Stimulated activated CD4-positive, alpha-beta T cell treated with anti-CD3 and anti-CD28 coated beads, TNF-alpha, amount 100 ng/mL, for 24 hours (primary cell): ENCODE measurements at regions not wholly inside any gene's neighbourhood (a gene's known extent, or its start where the extent isn't known, plus 50 kb on each side); places are given as distances from the start of the nearest gene placed in this dataset.

Source experiments
- DNase-seq, 3 experiments: peaks; one replicate each; pipeline ENCODE4 v3.0.0-alpha.2; 2020; ENCODE audit warnings: low read depth in 3 of 3

DNA sequence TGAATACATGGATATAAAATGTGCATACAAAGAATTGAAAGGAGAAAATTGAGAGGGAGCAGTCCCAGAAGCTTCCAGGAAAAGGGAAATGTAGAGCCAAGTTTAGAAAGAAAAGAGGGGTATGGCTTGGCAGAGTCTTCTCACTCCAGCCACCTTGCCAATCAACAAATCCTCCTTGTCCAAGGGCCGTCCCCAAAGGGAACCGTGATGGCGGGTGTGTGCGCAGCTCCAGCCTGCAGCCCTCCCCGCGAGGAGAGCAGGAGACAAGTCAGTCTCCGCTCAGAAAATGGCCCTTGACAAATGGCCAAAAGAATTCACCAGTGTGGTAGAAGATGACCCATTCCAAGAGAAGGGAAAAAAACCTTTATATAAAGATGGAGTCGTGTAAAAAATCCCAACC is 448.3 kb upstream of the POU3F3 start:
- DNase-seq: no peak

DNA sequence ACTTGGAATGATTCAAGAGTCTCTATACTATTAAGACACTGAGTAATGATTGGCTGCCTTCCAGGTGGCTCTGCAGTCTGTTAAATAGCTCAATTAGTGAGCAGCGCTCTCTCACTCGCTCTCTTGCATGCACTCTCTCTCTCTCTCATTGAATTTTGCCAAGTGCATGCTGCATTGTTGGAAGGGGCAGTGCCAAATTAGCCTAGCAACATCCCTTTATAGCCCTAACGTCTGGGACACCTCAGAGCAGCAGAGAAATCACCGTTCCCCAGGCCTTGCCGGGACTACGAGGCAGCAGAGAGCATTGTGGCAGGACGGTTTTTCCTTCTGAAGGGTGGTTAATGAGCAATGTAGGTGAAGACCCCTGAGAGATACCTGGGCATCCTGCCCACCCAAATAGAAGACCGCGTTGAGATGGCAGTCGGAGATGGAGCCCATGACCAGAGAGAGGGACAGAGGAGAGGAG is 447.6 kb upstream of the POU3F3 start:
- no peak for DNase-seq

DNA sequence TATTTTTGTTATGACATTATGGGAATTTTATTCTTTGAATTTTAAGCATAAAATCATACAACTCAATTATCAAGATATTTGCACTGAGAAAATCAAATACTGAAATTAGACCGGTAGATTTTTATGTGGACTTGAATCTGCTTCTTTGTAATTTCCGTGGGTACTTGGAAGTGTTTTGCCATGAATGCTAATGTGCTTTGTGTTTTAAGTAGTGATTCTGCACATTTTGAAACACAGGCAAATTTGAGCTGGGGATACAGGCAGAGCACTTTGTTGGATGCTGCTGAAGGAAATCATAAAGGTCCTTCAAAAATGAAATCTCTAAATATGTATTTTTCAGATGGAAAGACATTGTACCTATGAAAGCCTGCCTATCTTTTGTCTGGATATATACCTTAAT is 446.3 kb upstream of the POU3F3 start:
- no peak for DNase-seq

DNA sequence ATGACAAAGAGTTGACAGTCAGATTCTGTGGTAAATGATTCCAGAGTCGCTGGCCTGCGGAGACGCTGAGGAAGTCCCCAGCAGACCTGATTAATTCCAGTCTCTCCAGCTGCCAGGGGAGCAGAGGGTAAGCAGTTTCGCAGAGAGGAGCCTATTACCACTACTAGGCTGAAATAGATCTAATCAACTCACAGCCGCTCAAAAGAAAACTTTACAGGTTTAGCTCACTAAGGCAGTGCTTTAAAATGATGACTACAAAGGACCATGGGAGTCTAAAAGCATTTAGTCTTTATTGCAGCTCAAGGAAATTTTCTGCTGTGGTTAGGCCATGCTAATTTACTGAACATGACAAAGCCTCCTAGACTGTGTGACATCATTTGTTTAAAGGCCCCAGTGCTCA is 445.6 kb upstream of the POU3F3 start:
- DNase-seq: no peak

DNA sequence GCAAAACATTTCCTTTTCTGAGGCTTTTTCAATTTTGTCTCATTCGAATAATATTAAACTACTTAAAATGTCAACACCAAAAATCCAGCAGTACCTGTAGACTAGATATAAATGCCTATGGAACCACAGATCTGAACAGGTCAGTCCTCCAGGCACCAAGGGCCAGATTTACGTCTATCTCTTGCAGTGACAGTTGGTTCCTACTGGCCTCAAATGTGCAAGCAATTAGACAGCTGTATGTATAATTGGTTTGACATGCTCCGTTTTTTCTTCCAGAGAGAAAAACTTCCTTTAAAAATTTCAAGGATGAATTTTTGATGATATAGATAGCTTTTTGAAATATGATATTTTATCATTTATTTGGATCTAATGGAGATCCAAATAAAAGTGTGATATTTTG is 443.8 kb upstream of the POU3F3 start:
- no peak for DNase-seq

DNA sequence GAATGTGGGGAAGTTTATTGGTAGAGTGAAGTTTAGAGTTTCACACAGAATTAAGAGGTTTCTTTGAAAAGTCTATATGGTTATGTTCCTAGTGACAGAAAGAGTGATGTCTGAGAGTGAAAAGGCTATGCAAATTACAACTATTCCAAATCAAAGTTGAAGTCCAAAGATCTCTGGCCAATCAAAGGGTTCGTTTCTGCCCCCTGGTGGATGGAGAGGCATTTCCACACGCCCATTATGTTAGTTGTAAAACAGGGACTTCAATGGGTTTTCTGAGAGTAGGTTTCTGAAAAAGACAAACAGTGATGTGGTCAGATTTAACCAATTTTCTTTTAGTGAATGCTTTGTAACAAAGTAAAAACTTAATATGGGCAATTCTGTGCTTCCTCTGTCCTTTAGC is 441.5 kb upstream of the POU3F3 start:
- peak in 1 of 3 experiments; percentile 18 for DNase-seq

DNA sequence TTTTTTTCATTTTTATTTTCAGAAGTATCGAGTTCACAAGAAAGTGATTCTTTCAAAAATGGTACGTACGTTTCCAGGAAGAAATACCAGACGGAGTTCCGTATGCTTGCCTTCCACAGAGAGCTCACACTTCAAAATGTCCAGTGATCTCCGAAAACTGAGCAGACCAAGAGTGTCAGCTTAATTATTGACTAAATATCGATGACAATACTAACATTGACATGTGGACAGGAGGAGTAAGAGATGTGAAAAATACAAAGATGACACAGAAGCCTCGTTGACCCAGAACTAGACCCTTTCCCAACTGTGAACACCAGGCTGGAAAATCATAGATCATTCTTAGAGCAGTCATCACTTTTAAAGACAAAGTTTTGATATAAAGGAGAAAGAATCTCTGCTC is 440.0 kb upstream of the POU3F3 start:
- DNase-seq: no peak

DNA sequence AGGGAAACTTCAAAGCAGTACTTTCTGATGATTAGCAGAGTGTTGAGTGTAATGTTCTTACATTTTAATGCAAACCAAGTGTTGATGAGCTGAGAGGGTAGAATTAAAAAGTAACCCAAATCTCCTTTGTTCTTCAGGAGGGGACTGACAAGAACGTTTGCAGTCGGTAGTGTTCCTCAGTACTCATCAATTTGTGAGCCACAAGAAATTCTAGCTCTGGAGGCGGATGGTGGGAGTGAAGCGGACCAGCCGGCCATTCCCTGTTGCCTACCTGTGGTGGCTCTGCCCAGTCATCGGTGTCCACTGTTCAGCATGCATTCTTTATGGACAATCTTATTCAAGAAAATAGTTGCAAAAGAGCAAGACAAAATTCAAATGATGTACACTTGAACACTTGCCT is 438.6 kb upstream of the POU3F3 start:
- no peak for DNase-seq

DNA sequence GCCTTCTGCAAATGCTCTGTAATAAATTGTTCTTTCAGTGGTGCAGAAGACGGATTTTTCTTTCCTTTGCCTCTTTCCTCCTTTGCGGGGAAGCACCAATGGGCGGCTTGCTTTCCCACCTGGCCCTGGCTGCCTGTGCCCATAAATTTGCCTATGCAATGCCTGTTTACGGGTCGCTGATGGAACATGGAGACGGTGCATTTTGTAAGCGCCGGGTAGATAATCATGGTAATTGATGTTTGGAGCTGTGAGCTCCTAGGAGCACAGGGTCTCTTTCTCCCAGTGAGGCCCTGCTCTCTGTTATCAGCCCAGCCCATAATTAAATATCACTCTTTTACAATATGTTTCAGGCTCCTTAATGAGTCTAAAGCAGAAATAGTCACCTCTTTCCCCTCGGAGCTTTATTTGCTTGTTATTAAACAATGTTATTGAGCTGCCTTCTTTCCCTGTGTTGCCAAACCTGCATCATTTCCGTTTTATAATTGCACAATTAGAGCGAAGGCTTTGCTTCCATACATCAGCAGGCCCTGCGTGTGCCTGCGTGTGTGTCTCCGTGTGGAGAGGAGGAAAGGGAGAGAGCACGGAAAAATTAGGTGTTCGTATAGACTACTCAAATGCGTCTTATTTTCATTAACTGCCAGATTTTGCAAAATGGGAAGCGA is 437.4 kb upstream of the POU3F3 start:
- no peak for DNase-seq

DNA sequence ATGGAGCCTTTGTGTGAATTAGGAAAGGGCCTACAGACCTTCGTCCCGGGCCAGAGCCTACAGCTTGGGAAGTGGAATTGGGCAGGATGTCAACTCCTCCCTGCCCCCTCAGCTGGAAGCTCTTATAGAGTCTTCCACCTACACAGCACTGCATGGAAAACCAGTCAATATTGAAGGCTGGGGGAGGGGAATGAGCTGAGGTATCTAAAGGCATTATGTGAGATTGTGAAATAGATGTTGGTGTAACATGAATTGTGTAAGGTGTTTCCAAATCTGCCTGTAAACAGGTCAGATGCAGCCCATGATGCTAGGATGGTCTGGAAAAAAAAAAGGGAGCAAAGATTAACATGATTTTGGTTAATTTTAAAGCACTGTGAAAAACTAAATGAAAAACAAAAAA is 433.5 kb upstream of the POU3F3 start:
- no peak for DNase-seq

DNA sequence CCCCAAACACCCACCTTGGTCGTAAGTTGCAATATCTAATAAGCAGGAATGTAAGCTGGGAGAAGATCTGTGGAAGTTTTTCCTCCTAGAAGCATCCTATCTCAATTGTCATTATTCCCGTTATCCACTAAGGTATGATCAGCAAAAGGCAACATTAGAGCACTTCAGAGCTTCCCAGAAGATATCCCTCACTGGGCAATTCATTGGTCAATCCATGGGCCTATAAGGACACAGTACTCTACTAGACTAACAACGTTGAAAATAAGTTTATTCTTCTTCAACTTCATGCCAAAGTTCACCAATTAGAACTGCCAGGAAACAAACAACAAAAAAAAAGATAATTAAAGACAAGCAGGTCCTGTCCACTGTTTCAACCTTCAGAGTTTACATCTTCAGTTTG is 433.0 kb upstream of the POU3F3 start:
- DNase-seq: no peak

DNA sequence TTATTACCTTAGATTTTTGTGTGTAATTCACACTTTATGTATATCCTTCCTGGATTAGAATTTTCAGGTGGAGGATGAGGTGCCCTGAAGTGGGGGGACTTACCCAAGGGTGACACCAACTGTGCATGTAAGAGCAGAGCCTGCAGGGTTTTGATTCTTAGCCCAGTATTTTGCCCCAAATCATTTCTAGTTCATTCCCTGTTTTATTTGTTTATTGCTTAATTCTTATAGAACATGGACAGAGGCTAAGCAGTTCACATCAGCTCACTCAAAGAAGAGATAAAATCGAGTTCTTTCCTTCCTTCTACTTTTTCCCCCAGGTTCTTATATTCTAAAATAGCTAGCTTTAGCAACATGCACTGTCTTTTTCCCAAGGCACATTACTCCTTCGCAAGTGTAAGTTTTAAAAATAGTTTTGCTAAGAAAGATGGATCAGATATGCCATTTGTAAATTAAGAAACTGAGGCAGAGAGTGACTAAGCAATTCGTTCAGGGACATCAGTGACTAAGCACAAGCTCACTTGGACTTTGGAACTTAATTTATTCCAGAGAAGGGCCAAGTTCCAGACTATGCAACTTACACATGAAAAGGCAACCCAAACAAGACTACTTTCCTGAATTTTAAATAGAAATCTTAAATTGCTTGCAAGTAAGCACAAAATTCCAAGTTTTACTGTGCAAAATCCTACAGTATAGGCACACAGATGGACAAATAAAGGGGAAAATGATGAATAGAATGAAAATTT is 427.9 kb upstream of the POU3F3 start:
- no peak for DNase-seq

DNA sequence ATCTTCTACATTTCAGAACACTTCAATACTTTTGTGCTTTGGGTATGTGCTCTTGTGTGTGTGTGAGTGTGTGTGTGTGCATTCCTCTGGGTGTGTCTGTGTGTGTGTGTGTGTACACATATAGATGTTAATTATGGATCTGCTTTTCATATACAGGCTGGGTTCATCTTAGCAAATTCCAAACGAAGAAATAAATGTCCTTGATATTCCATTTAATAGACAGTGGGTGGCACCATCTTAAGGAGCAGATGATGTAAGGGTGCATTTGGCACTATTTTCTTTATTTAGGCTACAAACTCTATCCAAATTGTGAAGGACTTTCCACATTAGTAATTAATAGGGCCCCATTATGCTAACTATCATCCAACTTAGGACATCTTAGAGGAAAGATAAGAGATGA is 425.8 kb upstream of the POU3F3 start:
- DNase-seq: no peak

DNA sequence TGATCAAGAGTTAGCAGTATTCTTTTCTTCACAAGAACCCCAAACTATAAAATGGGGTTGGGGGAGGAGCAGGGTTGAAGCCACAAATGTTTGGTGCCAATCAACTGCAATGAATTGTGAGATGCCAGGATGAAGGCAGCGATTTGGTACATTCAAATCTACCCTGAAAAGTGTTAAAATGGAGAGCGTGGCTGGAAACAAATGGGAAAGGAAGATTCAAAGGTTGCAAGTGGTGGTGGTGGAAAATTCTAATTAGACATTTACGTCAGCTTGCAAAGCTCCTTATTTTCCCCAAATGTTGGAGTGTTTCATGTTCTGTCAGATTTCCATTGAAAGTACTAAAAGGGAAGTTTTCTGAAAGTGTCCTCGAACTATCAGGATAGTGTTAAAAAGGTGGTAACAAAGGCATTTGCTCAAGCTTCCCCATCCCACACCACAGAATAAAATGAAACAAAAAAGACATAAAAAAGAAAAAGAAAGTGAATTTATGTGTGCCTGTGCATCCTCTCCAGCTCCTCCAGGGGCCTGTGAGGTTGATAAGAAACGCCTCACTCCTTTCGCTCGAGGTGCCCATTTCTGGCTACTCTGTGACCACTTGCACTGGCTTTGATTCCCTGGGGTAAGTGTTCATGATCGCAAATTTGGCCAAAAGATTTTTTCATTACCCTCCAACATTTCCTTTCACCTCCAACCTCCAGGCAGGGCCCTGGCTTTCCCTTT is 424.1 kb upstream of the POU3F3 start:
- DNase-seq: no peak

DNA sequence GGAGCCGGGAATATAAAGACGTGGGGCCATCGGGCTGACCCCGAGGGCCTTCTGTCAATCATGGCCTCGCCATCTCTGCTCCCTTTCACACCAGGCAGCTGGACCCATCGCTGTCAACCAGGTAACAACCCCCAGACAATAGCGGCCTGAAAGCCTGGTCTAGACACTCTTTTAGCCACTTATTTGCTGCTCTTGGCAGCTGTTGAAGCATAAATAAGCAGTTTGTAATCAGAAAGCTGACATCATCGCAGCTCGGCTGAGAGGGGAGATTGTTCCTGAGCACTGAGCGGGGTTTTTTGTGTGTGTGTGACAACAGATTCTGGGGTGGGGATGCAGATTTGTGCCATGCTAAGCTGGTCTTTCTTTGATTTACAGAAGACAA is 423.6 kb upstream of the POU3F3 start:
- no peak for DNase-seq

DNA sequence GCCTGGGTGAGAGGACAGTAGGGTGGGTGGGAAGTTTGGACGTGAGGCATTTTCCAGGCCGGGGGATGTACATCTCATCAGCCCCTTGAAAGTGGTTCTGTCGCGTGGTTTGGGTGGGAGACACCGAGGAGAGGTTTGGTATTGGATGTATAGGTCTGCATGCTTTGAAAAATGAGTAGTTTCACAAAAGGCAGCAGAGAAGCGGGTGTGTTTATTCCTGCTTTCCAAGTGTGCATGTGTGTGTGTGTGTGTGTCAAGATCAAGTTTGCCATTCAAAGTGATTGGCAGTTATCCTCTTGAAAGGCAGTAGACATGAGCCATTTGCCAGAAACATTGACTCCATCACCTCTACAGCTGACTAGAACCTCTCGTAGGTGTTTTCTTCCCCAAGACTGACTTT is 423.1 kb upstream of the POU3F3 start:
- DNase-seq: no peak

DNA sequence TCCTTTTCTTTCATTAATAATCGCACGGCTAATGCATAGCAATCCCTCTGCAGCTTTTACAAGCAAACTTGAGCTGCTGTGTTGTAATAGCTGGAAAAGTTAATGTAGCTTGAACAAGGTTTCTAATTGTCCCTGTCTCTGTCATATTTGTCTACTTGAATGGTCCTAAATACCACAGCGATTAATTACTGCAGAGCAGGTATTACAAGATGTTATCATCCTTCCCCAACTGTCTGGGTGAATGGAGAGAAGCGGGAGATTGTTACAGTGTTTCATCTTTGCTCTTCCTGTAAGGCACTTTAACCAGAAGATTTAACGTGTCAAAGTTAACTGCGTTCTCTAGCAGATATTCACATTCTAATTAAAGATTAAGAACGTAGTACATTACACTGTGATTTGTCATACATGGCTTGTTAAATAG is 422.2 kb upstream of the POU3F3 start:
- DNase-seq: no peak

DNA sequence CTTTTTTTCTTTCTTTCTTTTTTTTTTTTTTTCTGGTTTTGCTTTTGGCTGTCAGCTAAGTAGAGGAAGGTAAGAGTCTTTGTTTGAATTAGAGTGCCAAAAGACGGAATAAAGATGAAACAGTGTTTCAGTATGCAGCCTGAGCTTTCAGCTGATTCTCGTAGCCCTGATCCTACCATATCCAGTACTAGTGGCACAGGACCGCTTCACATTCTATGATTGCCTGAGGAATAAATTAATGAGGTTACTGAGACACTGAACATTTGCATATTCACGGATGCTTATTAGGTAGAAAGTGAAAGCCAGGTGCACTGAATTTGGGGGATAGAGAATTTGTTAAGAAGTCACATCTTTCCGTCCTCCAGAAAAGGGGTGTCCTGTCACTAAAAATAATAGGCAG is 421.5 kb upstream of the POU3F3 start:
- DNase-seq: no peak

DNA sequence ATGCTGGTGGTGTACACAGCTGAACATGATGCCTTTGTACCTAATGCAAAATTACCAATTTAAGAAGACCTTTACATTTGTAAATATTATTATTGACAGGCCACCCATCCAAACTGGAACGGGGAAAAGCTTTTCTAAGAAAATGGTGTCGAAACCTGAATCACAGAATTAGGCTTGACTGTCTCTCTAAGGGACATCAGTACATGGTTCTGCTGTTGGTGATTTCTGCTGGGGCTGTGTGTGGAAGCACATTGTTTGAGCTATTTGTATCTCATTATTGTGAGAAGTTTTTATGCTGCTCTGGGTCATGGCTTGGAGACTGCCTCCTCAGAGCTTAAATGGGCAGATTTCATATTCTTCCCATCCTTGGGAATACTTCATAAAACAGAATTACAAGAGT is 420.9 kb upstream of the POU3F3 start:
- DNase-seq: no peak

DNA sequence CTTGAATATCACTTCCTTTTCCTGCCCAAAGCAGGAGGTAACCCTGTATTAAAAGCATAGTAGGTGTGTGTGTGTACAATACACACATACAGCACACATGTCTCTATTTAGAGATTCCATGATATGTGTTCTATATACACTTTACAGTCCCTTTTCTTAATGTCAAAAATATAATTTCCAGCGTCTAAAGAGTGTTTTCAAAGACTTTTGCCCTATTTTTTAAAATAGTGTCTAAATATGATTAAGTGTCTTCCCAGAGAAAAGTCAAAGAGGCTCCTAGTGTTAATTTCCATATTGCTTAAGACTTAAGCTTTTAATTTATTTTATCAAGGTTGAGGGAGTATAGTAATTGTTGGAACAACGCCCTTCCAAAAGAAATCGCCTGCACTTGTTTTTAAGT is 420.3 kb upstream of the POU3F3 start:
- no peak for DNase-seq

DNA sequence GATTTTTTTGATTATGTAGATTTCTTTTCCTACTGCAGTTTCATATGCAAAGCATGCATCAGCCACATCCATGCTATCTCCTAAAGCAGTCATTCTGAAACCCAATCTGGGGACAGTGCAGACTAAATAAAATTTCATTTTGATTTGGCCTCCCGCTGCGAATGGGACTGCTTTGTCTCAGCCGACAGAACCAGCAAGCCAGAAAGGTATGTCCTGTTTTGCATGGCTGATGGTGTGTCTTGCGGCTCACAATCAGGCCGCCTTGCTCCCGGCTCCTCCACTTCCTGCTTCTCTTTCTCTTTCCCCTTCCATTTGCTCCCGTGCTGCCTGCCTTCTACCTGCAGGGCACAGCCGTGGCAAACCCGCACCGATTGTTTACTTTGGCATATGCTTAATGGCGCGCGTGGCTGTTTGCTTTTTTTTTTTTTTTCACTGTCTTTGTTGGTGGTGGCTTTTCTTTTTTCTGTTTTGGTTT is 419.6 kb upstream of the POU3F3 start:
- DNase-seq: no peak

DNA sequence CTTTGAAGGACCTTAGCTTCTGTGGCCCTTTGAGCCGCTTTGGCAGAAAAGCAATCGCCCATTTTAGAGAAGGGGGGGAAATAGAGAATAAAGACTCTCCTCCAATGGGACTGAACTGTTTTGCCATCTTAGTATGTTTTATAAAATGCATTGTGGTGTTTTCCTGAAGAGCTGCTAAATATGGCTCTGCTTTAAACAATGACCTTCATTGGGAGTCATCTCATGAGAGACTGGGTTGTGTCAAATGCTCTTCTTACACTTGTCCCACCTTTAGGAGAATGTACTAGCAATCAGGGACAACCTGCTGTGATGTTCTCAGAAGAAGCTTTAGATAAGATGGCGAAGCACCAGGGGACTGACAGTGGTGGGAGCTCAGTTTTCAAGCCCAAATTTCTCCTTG is 418.9 kb upstream of the POU3F3 start:
- DNase-seq: no peak

DNA sequence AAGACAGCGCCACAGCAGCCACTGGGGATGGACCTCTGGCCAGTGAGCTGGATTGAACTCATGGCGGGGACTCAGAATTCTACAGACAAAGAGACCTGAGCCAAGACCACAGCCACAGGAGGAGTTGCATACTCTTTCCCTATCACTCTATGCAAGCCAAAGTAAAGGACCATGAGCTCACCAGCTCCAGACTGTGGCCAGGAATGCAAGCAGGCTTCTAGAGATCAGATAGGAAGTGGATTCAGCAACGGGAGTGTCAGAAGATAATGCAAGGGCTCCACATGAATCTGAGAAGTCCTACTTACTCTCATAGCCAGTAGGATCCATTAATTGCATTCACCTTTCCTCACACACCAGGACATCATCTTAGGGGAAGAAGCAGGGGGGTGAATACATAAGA is 415.4 kb upstream of the POU3F3 start:
- no peak for DNase-seq
